CD14-positive monocyte (primary cell): ENCODE measurements at regions not wholly inside any gene's neighbourhood (a gene's known extent, or its start where the extent isn't known, plus 50 kb on each side); places are given as distances from the start of the nearest gene placed in this dataset.

Experiments
- DNase-seq, 3 donors: peaks; one replicate each; pipeline ENCODE4 v3.0.0-alpha.2; 2011 to 2022
- H2AFZ ChIP-seq: 2 replicates; pipeline ENCODE4 v1.6.0; 2012; ENCODE audit warnings: mild to moderate bottlenecking, low read depth, low read length, inconsistent platforms; ENCODE audit not compliant: insufficient read depth, poor library complexity, severe bottlenecking
- H3K27ac ChIP-seq, 2 donors: 1 replicate in 1 of 2; 2 replicates in 1 of 2; pipeline ENCODE4 v1.5.1; 2012 to 2013; ENCODE audit warnings: low read length in 2 of 2, control low read depth in 1 of 2, inconsistent platforms in 1 of 2, low read depth in 1 of 2, mild to moderate bottlenecking in 1 of 2
- H3K27me3 ChIP-seq, 2 donors: one replicate each; pipeline versions ENCODE4 v1.6.0 to v1.6.1; 2011 to 2013; ENCODE audit warnings: low read length in 2 of 2; ENCODE audit not compliant: control insufficient read depth in 2 of 2, insufficient read depth in 2 of 2
- H3K36me3 ChIP-seq, 2 donors: replicated peaks in 1 of 2; 1 replicate in 1 of 2; 2 replicates in 1 of 2; pipeline versions ENCODE4 v1.5.1 to v1.6.1; 2012 to 2013; ENCODE audit warnings: low read length in 2 of 2, control low read depth in 1 of 2, inconsistent platforms in 1 of 2, mild to moderate bottlenecking in 1 of 2; ENCODE audit not compliant: insufficient read depth in 2 of 2, control insufficient read depth in 1 of 2
- H3K4me1 ChIP-seq, 2 donors: 1 replicate in 1 of 2; 2 replicates in 1 of 2; pipeline versions ENCODE4 v1.5.1 to v1.6.1; 2012 to 2013; ENCODE audit warnings: low read length in 2 of 2, control low read depth in 1 of 2, inconsistent platforms in 1 of 2, mild to moderate bottlenecking in 1 of 2, moderate library complexity in 1 of 2; ENCODE audit not compliant: insufficient read depth in 2 of 2, control insufficient read depth in 1 of 2
- H3K4me2 ChIP-seq: replicated peaks from 2 replicates; pipeline ENCODE3; 2012; ENCODE audit warnings: low read length, moderate library complexity, mild to moderate bottlenecking; ENCODE audit not compliant: poor library complexity, severe bottlenecking; ENCODE audit errors: extremely low read depth
- H3K4me3 ChIP-seq, 3 experiments: fragments of 200-600 bp in 1 of 3; sonication (generic) in 1 of 3; replicated peaks in 1 of 3; 1 replicate in 2 of 3; 2 replicates in 1 of 3; pipeline ENCODE4 v1.5.1; 2011 to 2013; ENCODE audit warnings: low read length in 3 of 3, mild to moderate bottlenecking in 3 of 3, control low read depth in 2 of 3, low read depth in 2 of 3, inconsistent platforms in 1 of 3, moderate library complexity in 1 of 3
- H3K79me2 ChIP-seq: 2 replicates; pipeline ENCODE4 v1.6.0; 2012; ENCODE audit warnings: mild to moderate bottlenecking, control low read depth, inconsistent platforms, low read length, moderate library complexity; ENCODE audit not compliant: insufficient read depth
- H3K9ac ChIP-seq: 2 replicates; pipeline ENCODE4 v1.6.0; 2017; ENCODE audit warnings: low read length, mild to moderate bottlenecking; ENCODE audit not compliant: insufficient read depth, poor library complexity, severe bottlenecking
- H3K9me3 ChIP-seq, 2 donors: replicated peaks in 1 of 2; 1 replicate in 1 of 2; 2 replicates in 1 of 2; pipeline versions ENCODE4 v1.5.1 to v1.6.1; 2012 to 2013; ENCODE audit warnings: low read length in 2 of 2, control low read depth in 1 of 2; ENCODE audit not compliant: control insufficient read depth in 1 of 2, insufficient read depth in 1 of 2
- H4K20me1 ChIP-seq: 2 replicates; pipeline ENCODE4 v1.6.0; 2012; ENCODE audit warnings: mild to moderate bottlenecking, low read length, control low read depth, moderate library complexity; ENCODE audit not compliant: insufficient read depth
- H3K27ac Mint-ChIP-seq, 7 donors: one replicate each; pipeline ENCODE4 v1.8.0; 2020; ENCODE audit warnings: mild to moderate bottlenecking in 7 of 7, mixed read lengths in 7 of 7, moderate library complexity in 6 of 7, inconsistent platforms in 2 of 7
- H3K27me3 Mint-ChIP-seq, 3 donors: one replicate each; pipeline ENCODE4 v1.8.0; 2021 to 2022; ENCODE audit warnings: low read depth in 3 of 3, mild to moderate bottlenecking in 3 of 3, mixed read lengths in 3 of 3, moderate library complexity in 3 of 3, inconsistent platforms in 1 of 3
- H3K36me3 Mint-ChIP-seq, 2 donors: one replicate each; pipeline ENCODE4 v1.8.0; 2020; ENCODE audit warnings: mixed read lengths in 2 of 2, inconsistent platforms in 1 of 2, mild to moderate bottlenecking in 1 of 2
- H3K4me1 Mint-ChIP-seq: one replicate; pipeline ENCODE4 v1.8.0; 2020; ENCODE audit warnings: mild to moderate bottlenecking, mixed read lengths
- H3K4me3 Mint-ChIP-seq, 2 donors: one replicate each; pipeline ENCODE4 v1.8.0; 2020; ENCODE audit warnings: mild to moderate bottlenecking in 2 of 2, mixed read lengths in 2 of 2, moderate library complexity in 1 of 2
- H3K9me3 Mint-ChIP-seq, 7 donors: one replicate each; pipeline ENCODE4 v1.8.0; 2020 to 2022; ENCODE audit warnings: mixed read lengths in 7 of 7, mild to moderate bottlenecking in 6 of 7, moderate library complexity in 6 of 7, inconsistent platforms in 2 of 7
- CTCF ChIP-seq: fragments of 200-600 bp; IDR thresholded peaks from one replicate; pipeline ENCODE4 v1.8.0; 2022; ENCODE audit warnings: antibody characterized with exemption, mild to moderate bottlenecking
- WGBS: methylation state at CpG from one replicate; pipeline ENCODE4 v1.1.5; 2013; ENCODE audit warnings: missing lambda C conversion rate; ENCODE audit not compliant: insufficient coverage; 5-methylcytosine and 5-hydroxymethylcytosine counted together
- intact Hi-C, 2 donors: fragments of 100-400 bp; cut with micrococcal nuclease; formaldehyde crosslinking; loops; one replicate each; pipeline versions ENCODE4 v1.15.0 to v1.15.1; 2023

- no peaks in the 10 kb centered on the region for H4K20me1 ChIP-seq
- H3K9ac ChIP-seq: no peak overlapping the region
- no peaks in the 10 kb centered on the region for H3K36me3 ChIP-seq
- H3K4me2 ChIP-seq: no peak overlapping the region
- H3K4me3 ChIP-seq: no peak overlapping the region
- H3K4me1 ChIP-seq: no peaks in the 10 kb centered on the region
- no peak overlapping the region for H2AFZ ChIP-seq
- TF ChIP-seq CTCF: no peak
- H3K4me1 Mint-ChIP-seq: no peaks in the 10 kb centered on the region
- H3K27ac ChIP-seq: no peak overlapping the region
- no peaks in the 10 kb centered on the region for H3K36me3 Mint-ChIP-seq
- intact Hi-C loops: no loop called here
- H3K27me3 ChIP-seq: no peaks in the 10 kb centered on the region
- H3K4me3 Mint-ChIP-seq: no peak overlapping the region
- no peak for DNase-seq
- no peaks in the 10 kb centered on the region for H3K79me2 ChIP-seq
- no peaks in the 10 kb centered on the region for H3K27me3 Mint-ChIP-seq
- peaks cover 3 to 29% (median 16%) of the 10 kb centered on the region in 7 donors for H3K9me3 Mint-ChIP-seq
- H3K27ac Mint-ChIP-seq: no peak overlapping the region
- peaks cover 29 to 31% of the 10 kb centered on the region in 2 donors for H3K9me3 ChIP-seq
These were observed 69.3 kb upstream of the FSCB start for GRCh38 chr14:44576356-44576755.

- H3K4me3 ChIP-seq: no peak overlapping the region
- intact Hi-C loops: no loop called here
- DNase-seq: no peak
- H3K9me3 ChIP-seq: peaks cover 13 to 16% of the 10 kb centered on the region in 2 donors
- Mint-ChIP-seq H3K4me1 (no peaks in the 10 kb centered on the region), H3K27ac (no peak overlapping the region), H3K9me3 (peaks cover 4 to 20% (median 16%) of the 10 kb centered on the region in 7 donors), H3K36me3 (no peaks in the 10 kb centered on the region), H3K27me3 (no peaks in the 10 kb centered on the region), H3K4me3 (no peak overlapping the region)
- H3K4me1 ChIP-seq: no peaks in the 10 kb centered on the region
- H3K4me2 ChIP-seq: no peak overlapping the region
- no peaks in the 10 kb centered on the region for H3K79me2 ChIP-seq
- no peak overlapping the region for H2AFZ ChIP-seq
- no peaks in the 10 kb centered on the region for H4K20me1 ChIP-seq
- 80% methylated on average over 1 of the region's 1 CpG for WGBS
- no peak overlapping the region for H3K9ac ChIP-seq
- H3K27ac ChIP-seq: no peak overlapping the region
- no peak for TF ChIP-seq CTCF
- no peaks in the 10 kb centered on the region for H3K36me3 ChIP-seq
- H3K27me3 ChIP-seq: no peaks in the 10 kb centered on the region
These were observed 60.9 kb upstream of the FSCB start for GRCh38 chr14:44567997-44568396.
